ENCODE measurements at regions not wholly inside any gene's neighbourhood (a gene's known extent, or its start where the extent isn't known, plus 50 kb on each side); places are given as distances from the start of the nearest gene placed in this dataset.

DNA sequence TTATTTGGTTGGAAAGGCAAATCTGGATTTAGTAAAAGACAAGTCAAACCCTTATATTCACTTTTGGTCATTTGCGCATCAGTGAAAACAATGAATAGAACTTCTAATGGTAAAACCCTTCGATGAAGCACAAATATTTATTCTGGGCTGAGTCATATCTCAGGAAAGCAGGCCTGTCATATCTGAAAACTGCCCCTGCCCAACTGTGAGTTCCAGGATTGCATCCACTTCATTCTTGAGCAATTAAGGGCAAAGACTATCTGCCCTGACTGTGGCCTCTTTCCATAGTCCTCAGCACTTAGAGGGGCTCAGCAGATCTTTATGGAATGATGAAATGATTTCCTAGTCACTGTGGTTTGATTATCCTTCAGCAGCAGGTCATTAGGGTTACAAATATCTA, 795.2 kb upstream of the ID2 start:
- no peak overlapping the region for H3K4me3 ChIP-seq (ENCODE audit: low read depth, low read length)
- TF ChIP-seq, protein P1, sequence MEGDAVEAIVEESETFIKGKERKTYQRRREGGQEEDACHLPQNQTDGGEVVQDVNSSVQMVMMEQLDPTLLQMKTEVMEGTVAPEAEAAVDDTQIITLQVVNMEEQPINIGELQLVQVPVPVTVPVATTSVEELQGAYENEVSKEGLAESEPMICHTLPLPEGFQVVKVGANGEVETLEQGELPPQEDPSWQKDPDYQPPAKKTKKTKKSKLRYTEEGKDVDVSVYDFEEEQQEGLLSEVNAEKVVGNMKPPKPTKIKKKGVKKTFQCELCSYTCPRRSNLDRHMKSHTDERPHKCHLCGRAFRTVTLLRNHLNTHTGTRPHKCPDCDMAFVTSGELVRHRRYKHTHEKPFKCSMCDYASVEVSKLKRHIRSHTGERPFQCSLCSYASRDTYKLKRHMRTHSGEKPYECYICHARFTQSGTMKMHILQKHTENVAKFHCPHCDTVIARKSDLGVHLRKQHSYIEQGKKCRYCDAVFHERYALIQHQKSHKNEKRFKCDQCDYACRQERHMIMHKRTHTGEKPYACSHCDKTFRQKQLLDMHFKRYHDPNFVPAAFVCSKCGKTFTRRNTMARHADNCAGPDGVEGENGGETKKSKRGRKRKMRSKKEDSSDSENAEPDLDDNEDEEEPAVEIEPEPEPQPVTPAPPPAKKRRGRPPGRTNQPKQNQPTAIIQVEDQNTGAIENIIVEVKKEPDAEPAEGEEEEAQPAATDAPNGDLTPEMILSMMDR (IDR thresholded peaks at IDR 0.05; ENCODE audit: low read depth, low read length): no peak

DNA sequence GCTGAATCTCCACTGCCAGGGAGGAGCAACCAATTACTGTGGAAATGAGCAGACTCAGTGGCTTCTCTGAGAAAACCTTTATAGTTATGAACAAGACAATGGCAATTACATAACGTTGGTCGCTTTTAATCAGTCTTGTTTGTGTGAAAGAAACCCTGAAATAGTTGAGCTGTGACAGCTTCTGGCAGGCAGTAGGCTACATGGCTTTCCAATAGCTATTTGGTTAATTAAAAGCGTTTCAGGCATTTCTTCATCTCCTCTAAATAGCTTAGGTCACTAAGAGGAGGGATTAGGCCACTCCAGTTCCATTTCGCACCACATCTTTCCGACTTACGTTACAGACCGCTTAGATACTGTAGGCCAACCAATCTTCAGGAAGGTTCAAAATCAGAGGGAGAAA, 794.4 kb upstream of the ID2 start:
- TF ChIP-seq, protein P1 (IDR thresholded peaks at IDR 0.05; ENCODE audit: low read depth, low read length): no peak
- no peak overlapping the region for H3K4me3 ChIP-seq (ENCODE audit: low read depth, low read length)

DNA sequence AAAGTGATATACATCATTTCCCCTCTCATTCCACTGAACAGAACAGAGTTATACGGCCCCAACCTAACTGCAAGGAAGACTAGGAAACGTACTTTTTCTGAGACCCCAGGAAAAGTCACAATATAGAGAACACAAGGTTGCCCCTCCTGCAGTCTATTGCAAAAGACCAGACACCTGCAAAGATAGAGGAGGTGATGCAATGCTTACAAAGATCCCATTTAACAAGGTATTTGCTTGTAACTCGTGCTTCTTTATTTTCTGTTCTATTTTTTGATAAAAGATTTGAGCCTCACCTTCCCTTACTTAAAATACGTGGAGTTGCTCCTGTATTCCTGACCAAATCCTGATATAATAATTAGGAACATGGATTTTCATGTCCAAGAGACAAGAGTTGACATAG, 793.0 kb upstream of the ID2 start:
- H3K4me3 ChIP-seq (ENCODE audit: low read depth, low read length): no peak overlapping the region
- TF ChIP-seq, protein P1 (IDR thresholded peaks at IDR 0.05; ENCODE audit: low read depth, low read length): no peak

DNA sequence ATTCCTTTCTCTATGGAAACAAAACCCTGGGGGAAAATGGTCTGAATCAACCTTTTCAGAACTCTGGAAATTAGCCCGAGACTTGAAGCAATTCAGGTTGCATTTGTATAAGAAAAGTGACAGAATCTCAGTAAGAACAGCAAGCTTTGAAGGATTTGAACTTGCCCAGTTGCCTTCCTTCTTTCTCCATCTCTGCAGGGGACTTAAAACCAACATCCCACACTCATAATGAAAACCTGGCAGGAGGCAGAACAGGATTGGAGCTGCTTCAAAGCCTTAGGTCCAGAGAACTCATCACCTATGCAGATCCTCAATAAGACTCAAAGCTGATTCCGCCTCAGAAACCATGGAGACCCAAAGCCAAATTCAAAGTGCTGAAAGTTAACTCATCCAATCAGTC, 790.5 kb upstream of the ID2 start:
- no peak overlapping the region for H3K4me3 ChIP-seq (ENCODE audit: low read depth, low read length)
- TF ChIP-seq, protein P1 (IDR thresholded peaks at IDR 0.05; ENCODE audit: low read depth, low read length): no peak

DNA sequence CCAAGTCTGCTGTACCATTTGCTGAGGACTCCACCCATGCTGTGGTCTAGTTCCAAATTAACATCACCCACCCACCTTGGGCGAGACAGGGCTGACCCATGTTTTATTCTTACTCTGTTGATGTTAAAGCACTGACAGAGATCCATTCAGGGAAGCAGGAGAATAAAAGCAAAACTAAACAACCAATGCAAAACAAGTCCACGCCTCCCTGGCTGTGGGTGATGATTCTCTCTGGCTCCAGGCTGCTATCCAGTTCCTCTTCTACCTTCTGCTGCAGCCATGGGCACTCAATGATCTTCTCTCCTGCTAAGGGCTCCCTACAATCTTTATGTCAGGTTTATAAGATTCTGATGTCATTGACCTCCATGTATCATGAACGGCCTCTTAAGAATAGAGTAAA, 786.6 kb upstream of the ID2 start:
- no peak overlapping the region for H3K4me3 ChIP-seq (ENCODE audit: low read depth, low read length)
- TF ChIP-seq, protein P1 (IDR thresholded peaks at IDR 0.05; ENCODE audit: low read depth, low read length): no peak

DNA sequence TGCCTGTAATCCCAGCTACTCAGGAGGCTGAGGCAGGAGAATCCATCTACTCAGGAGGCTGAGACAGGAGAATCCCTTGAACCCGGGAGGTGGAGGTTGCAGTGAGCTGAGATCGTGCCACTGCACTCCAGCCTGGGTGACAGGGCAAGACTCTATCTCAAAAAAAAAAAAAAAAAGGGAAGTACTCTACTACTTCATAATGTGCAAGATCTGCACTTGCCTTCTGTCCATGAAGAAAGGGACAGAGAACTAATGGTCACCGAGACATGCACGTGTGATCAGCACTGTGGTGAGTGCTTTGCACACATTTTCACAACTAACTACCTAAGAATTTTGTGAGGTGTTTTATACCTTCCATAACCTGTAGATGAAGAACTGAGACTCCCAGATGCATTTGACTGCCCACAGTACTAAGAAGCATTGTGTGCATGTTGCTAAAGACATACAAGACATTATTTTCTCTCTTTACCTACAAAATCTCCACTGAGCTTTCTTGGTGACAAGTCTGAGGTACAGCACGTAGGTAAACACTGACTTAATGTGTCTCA, 784.8 kb upstream of the ID2 start:
- TF ChIP-seq, protein P1 (IDR thresholded peaks at IDR 0.05; ENCODE audit: low read depth, low read length): no peak

DNA sequence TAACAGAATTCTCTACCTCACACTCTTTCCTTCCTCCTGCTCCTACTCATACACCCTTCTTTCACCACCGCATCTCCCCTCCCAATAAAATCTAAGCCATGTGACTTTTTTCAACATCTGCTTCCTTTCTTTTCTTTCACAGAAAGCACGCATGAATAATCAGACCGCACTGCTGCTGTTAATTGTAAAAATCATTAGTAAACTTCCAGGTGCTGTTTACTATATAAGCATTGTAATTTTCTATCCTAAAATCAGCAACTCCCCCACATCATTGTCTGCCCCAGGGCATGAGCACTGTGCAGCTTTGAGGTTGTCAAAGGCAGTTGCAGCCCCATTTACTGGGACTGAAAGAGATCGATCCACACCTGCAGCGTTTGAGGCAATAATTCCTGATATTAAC, 782.6 kb upstream of the ID2 start:
- TF ChIP-seq, protein P1 (IDR thresholded peaks at IDR 0.05; ENCODE audit: low read depth, low read length): no peak
- no peak overlapping the region for H3K4me3 ChIP-seq (ENCODE audit: low read depth, low read length)

More for the DNA sequence above, 784.8 kb upstream of the ID2 start:
- H3K4me3 ChIP-seq (ENCODE audit: low read depth, low read length): no peak overlapping the region
